CD4-positive, alpha-beta T cell treated with Interleukin-1 beta for 1 hour (primary cell): ENCODE measurements at regions not wholly inside any gene's neighbourhood (a gene's known extent, or its start where the extent isn't known, plus 50 kb on each side); places are given as distances from the start of the nearest gene placed in this dataset.
A peak's percentile ranks its signal among the peaks of the same experiment; 100 is the strongest.
"Not testable (repeated sequence)": the region's sequence is repeated elsewhere in the genome, so short reads cannot be mapped to it uniquely, and the experiment has no call there.

Experiments
- DNase-seq, 2 donors: peaks; one replicate each; pipeline ENCODE4 v3.0.0-alpha.2; 2020 to 2022

DNA sequence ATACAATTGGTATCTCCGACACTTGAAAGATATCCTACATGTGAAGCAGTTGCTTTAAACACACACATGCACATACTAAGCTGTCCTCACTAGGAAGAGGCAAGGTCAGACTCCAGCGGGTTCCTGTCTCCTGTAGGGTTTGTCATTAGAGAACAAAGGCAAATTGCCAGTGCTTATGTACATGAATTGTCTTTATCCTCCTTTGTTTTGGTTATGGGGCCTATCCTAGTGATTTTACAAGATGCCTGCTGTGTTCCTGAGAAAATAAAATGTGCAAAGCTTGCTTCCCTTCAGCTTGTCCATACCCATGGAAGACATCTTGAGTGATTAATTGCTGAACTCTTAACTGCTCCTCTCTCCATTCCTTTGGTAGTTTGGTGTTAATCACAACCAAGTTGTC lies 86.7 kb upstream of the SLC39A10 start:
- DNase-seq, result no peak

DNA sequence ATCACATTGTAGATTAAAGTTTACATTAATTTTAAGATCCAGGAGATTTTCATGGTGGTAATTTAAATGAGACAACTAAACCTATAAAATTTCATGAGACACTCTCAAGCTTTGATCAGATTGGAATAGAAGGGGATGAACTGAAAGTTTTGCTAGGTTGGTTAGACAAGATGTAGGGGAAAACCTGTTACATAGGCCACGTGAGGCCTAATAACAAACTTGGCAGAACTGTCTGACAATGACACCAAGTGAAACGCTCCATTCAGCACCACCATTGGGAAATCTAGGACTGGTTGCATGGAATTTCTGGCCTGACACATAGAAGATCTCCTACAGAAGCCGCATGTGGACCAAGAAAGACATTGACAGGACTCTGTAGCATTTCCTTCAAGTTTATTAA lies 87.8 kb upstream of the SLC39A10 start:
- no peak for DNase-seq

DNA sequence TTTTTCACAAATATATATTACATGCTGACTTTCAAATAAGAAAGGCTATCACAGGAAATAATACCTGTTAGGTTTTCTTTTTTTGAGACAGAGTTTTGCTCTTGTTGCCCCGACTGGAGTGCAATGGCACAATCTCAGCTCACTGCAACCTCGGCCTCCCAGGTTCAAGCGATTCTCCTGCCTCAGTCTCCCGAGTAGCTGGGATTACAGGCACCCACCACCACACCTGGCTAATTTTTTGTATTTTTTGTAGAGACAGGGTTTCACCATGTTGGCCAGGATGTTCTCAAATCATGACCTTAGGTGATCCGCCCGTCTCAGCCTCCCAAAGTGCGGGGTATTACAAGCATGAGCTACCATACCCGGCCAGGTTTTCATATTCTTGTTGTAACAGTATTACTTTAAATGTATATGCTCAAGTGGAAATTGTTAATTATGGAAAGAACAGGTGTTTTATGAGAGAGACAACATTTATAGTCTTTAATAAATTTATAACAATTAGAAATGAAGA lies 92.3 kb upstream of the SLC39A10 start:
- not testable (repeated sequence) for DNase-seq

DNA sequence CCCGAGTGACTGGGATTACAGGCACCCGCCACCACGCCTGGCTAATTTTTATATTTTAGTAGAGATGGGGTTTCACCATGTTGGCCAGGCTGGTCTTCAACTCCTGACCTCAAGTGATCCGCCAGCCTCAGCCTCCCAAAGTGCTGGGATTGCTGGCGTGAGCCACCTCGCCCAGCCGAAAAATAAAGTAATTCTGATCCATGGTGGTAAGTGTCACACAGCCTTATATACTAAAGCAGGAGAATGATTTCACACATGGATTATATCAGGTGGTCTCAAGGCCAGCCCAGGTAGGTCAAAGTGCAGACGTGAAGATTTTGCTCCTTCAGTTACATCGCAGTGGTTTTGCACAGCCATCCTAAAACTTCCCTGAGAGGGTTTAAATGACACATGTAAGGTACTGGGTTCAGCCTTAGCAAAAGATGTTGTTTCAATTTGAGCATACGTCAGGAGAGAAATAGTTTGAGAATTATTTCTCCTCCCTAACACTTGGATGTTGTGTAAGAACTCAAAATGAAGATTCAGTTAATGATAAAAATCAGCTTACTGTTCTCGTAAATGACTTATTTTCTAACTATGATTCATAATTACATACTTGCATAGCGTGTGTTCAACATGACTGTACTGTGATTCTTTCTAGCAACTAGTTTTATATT lies 93.0 kb upstream of the SLC39A10 start:
- DNase-seq, result no peak

DNA sequence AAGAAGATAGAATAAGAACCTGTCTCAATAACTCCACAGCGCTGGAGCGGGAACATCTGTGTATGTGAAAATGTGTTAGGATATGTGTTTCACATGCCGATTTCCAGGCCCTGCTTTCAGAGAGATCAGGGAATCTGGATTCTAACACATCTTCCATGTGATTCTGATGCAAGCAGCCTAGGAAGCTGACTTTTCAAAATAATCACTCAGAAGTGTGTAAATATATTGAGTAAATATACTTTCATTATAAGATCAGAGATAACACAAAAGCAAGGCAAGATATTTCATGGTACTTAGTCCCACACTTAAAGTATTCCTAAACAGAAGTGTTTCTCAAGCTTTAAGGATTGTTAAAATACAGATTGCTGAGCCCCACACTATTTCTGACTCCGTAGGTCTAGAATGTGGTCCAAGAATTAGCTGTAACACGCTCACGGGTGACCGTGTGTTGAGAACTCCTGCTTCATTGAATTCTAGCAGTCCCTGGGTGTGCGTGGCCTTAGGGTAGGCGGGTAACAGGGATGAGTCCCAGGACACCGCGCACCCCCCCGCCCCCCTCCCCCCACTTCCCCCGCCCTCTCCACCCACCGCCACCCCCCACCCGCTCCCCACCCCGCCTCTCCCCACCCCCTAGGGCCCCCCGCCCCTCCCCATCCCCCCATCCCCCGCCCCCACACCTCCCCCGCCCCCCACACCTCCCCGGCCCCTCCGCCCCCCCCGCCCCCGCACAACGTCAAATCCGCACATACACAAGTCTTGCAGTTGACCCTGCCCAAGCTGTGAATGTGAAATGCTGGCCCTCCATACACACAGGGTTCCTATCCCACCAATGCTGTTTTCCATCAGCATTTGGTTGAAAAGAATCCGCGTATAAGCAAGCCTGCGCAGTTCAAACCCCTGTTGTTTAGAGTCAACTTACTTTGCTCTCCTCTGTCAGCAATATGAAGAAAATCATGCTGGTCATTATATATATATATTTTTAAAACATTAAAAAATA lies 94.2 kb upstream of the SLC39A10 start:
- DNase-seq, result no peak

DNA sequence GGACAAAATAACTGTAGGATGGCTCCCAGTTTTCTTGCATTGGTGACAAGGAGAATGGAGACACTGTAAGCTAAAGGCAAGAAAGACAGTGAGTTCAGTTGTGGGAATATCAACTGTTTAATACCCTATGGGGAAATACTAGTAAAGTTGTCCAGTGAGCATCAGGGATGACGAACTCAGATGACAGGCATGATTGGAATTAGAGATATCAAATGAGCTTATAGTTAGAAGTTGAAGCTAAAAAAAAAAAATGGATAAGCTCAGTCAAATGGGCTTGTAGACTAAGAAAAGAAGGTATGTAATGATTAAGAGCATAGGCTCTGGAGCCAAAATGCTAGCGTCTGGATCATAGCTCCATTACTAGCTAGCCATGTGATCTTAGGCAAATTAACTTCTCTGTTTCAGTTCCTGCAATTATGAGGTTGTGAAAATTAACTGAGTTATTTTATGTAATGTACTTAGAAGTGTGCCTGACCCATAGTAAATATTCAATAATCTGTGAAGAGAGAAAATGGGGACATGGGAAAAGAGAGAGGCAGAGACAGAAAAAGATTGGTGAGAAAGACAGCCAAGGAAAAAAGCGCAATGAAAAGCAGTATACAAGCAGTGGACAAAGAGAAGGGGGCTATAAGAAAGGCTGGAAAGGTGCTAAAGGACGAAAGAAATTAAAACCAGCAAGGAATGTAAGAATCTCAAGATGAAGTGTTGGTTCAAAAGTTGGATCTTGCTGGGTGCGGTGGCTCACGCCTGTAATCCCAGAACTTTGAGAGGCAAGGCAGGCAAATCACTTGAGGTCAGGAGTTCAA lies 95.7 kb upstream of the SLC39A10 start:
- no peak for DNase-seq

DNA sequence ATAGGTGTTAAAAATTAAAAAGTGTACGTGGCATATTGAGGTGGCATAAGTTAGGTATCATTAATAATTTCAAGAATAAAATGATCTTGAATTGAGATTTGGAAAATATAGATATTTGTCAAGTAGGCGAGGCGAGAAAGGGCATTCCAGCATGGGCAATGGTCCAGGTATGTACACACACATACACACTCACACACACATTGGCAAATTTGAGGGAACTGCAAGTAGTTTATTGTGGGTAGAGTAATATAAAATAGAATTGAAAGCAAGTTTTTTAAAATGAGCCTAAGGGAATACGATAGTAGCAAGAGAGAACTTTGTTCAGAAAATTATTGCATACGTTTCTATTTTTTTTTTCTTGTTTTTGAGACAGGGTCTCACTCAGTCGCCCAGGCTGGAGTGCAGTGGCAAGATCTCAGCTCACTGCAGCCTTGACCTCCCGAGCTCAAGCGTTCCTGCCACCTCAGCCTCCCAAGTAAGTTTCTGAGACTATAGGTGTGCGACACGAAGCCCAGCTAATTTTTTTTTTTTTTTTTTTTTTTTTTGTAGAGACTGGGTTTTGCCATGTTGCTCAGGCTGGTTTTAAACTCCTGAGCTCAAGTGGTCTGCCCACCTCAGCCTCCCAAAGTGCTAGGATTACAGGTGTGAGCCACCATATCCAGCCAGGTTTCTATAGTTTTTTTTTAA lies 96.7 kb upstream of the SLC39A10 start:
- no peak for DNase-seq

DNA sequence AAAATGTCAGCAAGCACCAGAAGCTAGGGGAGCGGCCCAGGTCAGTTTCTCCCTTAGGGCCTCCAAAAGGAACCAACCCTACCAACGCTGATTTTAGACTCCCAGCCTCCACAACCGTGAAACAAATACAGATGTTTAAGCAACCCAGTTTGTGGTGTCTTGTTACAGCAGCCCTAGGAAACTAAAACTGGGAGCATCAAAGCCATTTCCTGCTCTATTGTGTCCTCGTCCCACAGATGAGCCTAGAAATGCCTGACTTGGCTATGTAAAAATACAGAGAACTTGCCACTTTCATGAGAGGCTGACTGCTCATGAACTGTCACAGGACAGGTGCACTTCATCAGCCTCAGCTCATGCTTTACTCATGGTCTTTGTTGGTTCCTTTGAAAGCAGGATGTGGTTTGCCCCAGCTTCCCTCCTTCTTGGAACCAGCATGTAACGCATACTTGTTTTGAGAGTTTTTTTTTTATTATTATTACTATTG lies 97.6 kb upstream of the SLC39A10 start:
- DNase-seq, result peak; percentile 82 to 85

DNA sequence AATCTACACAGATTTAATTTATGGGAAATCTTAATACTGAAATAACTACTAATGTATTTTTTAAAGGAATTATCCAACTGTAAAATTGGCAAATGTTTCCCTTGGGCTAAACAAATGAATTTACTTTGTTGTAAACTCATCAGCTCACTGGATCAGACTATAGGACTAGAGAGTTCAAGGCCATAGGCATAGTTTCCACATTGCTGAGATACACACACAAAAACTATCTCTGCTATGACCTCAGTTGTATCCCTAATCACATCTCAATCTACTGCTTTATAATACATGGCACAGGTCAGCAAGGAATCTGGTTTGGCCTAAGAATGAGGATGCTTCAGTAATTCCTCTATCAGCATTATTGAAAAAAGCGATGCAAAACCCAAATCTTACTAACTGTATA lies 101.1 kb upstream of the SLC39A10 start:
- no peak for DNase-seq

DNA sequence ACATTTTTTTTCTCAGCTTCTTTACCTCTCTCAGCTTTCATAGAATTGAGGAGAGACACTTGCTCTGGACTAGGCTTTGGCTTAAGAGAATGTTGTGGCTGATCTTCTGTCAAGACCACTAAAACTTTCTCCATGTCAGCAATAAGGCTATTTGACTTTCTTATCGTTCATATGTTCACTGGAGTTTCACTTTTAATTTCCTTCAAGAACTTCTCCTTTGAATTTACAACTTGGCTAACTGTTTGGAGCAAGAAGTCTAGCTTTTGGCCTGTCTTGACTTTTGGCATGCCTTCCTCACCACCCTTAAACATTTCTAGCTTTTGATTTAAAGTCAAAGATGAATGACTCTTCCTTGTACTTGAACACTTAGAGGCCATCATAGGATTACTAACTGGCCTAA lies 104.4 kb upstream of the SLC39A10 start:
- no peak for DNase-seq

DNA sequence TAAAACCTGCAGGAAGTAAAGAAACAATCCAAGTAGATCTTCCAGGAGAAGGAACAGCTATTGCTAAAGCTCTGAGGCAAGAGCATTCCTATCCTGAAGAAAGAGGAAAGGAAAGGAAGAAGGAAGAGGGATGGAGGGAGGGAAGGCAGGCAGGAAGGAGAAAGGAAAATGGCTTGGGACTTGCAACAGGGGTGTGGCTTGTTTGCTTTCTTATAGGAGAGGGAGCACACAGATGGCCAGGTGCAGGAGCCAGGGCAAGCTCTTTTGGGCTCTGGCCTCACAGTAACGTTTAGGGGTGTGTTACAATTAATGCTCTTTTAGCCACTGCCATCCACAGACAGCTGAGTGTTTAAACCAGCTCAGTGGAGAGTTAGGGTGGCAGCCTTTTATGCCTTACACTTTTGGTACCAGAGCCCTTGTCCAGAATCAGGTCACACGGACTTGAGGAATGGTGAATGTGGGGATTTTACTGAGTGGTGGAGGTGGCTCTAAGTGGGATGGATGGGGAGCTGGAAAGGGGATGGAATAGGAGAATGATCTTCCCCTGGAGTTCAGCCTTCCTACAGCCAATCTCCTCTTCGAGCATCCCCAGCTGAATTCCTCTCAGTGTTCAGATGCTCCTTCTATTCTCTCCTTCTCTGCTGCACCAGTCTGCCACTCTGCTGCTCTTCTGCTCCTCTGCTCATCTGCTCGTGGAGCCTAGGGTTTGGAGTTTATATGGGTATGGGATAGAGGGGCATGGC lies 108.7 kb upstream of the SLC39A10 start:
- DNase-seq, result no peak

DNA sequence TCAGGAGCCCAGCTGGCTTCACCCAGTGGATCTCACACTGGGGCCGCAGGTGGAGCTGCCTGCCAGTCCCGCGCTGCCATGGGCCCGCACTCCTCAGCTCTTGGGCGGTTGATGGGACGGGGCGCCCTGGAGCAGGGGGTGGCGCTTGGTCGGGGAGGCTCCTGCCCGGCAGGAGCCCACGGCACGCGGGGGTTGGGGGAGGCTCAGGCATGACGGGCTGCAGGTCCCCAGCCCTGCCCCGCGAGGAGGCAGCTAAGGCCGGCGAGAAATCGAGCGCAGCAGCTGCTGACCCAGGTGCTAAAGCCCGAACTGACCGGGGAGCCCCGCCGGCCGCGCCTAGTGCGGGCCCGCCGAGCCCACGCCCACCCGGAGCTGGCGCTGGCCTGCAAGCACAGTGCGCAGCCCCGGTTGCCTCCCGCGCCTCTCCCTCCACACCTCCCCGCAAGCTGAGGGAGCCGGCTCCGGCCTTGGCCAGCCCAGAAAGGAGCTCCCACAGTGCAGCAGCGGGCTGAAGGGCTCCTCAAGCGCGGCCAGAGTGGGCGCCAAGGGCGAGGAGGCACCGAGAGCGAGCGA lies 109.7 kb upstream of the SLC39A10 start:
- DNase-seq, result not testable (repeated sequence)

DNA sequence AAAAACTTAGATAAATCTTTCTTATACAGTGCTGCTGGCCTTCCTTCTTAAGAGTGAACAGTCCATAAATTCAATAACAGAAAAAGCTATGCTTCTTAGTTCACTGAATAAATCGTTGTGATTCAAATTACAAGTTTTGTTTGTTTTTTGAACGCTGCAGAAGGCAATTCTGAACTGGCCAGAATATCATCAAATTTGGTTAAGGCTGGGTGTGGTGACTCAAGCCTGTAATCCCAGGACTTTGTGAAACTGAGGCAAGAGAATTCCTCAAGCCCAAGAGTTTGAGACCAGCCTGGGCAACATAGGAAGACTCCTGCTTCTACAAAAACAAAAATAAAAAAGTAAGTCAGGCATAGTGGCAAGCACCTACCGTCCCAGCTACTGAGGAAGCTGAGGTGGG lies 111.2 kb upstream of the SLC39A10 start:
- no peak for DNase-seq

DNA sequence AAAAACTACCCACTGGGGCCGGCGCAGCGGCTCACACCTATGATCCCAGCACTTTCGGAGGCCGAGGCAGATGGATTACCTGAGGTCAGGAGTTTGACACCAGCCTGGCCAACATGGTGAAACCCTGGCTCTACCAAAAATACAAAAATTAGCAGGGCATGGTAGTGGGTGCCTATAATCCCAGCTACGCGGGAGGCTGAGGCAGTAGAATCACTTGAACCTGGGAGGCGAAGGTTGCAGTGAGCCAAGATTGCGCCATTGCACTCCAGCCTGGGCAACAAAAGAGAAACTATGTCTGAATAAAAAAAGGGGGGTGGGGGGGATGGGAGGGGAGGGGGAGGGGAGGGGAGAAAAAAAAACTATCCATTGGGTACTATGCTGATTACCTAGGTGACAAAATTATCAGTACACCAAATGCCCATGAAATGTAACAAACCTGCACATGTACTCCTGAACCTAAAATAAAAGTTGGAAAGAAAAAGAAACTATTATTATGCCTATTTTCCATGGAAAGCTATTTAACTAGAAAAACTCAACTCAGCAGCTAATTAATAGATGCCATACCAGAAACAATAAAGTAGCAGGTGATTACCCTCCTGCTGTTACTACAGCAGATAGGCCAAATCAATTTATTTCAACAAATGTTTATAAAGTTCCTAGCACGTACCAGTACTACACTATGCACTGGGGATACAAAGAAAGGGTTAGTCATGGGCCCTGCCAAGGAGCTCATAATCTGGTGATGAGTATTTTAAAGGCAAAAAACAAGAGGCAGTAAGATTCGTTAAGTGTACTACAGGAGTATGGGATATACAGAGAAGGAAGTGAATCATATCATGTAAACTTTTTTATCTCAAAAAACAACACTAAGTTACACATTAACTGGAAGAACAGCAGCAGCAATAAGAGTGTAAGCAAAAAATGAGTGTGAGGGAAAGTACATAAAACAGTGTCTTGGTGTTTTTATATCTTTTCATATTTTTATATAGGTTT lies 112.8 kb upstream of the SLC39A10 start:
- no peak for DNase-seq

DNA sequence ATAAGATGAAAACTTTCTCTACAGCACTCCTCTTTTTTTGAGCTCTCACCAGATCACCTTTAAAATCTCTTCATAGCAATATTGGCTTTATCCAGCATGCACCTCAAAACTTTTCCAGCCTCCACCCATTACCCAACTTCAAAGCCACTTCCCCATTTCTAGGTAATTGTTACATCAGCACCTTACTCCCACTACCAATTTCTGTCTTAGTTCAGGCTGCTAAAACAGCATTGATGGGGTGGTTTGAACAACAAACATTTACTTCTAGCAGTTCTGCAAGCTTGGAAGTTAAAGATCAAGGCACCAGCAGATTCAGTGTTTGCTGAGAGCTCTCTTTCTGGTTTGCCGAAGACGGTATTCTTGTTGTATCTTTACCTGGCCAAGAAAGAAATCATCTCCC lies 114.0 kb upstream of the SLC39A10 start:
- DNase-seq, result no peak

DNA sequence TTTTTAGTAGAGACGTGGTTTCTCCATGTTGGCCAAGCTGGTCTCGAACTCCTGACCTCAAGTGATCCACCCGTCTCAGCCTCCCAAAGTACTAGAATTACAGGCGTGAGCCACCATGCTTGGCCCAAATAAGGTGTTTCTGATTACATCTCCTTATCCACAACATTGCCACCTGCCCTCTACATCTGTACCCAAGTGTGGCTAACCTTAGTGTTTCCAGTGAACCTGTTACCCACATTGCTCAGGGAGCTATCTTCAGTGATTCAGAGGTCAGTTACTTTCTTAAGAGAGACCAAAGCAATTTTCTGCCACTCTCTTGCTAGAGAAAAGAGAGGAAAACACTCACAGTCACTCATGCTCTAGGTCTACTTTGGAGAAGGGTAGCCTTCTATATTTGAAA lies 115.0 kb upstream of the SLC39A10 start:
- no peak for DNase-seq

DNA sequence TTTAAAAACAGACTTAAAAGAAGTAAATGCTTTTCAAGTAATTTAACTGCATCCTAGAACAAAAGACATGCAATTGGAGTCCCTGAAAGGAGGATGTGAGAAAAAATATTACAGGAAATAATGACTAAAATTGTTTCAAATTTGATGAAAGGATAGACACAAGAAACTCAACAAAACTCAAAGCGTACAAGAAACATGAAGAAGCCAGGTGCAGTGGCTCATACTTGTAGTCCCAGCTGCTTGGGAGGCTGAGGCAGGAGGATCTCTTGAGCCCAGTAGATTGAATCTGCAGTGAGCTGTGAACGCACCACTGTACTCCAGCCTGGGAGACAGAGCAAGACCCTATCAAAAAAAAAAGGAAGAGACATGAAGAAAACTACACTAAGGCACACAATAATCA lies 118.1 kb upstream of the SLC39A10 start:
- no peak for DNase-seq

DNA sequence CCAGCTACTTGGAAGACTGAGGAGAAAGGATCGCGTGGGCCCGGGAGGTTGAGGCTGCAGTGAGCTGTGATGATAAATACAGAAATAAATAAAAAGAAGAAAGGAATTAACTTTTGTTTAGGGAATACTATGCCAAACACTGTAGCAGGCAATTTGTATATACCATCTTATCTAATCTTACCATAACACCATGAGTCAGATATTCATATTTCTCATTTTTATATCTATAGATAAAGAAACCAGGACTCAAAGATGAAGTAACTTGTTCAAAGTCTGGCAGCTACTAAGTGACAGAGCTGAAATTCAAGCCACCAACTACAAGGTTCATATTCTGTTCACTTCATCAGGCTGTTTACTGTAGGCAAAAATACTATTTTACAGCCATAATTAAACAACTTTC lies 119.2 kb upstream of the SLC39A10 start:
- no peak for DNase-seq

DNA sequence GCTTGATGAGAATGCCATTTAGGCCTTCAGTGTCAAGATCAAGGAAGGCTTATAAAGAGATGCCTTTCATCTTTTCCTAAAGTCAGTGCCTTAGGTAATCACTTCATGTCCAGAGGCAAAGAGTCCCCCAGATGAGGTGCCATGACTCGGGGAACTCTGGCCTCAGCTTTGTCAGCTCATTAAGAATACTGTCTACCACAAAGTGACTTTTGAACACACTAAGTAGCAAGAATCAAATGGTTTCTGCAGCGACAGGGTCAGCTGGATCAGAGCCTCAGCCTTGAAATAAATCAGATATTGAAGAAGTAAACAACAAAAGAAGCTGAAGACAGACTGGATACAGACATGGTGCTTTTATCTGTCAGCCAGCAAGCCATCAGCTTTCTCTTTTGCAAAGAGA lies 120.1 kb upstream of the SLC39A10 start:
- no peak for DNase-seq
